Spleen (tissue), 7 donors: ENCODE measurements at regions not wholly inside any gene's neighbourhood (a gene's known extent, or its start where the extent isn't known, plus 50 kb on each side); places are given as distances from the start of the nearest gene placed in this dataset.

ENCODE experiments used
- CTCF ChIP-seq, 11 experiments: fragments of 200-600 bp in 7 of 11; fragments of 450-650 bp in 4 of 11; sonication (generic) in 4 of 11; IDR thresholded peaks in 8 of 11; conservative IDR thresholded peaks in 3 of 11; 1 replicate in 7 of 11; 2 replicates in 4 of 11; pipeline versions ENCODE4 v1.4.0 to v1.8.0; 2016 to 2021; ENCODE audit warnings: antibody characterized with exemption in 11 of 11, inconsistent platforms in 4 of 11, mild to moderate bottlenecking in 1 of 11
- POLR2A ChIP-seq, 3 donors: fragments of 450-650 bp; IDR thresholded peaks; one replicate each; pipeline ENCODE4 v1.5.1; 2017; ENCODE audit warnings: antibody characterized with exemption in 3 of 3, mild to moderate bottlenecking in 1 of 3
- POLR2AphosphoS5 ChIP-seq, 3 donors: sonication (generic); formaldehyde crosslinking; IDR thresholded peaks; one replicate each; pipeline ENCODE4 v1.5.1; 2017; ENCODE audit warnings: antibody characterized with exemption in 3 of 3
- donor health status: DM: no; HTN: no; CAD: no; lungs with moderate emphysema.
- donor health status: DM: no; HTN: no; CAD: no.
- donor health status: DM: no; HTN: no; CAD: no.

GRCh38 chr7:69192134-69192533 is 406.1 kb upstream of the AUTS2 start:
- no peak for TF ChIP-seq CTCF (IDR thresholded peaks at IDR 0.05 in 8 of 11, conservative IDR thresholded peaks at IDR 0.05 in 3 of 11)
- no peak for TF ChIP-seq POLR2AphosphoS5 (IDR thresholded peaks at IDR 0.05)
- TF ChIP-seq POLR2A (IDR thresholded peaks at IDR 0.05): no peak
